Calu3 (cell line): ENCODE measurements at regions not wholly inside any gene's neighbourhood (a gene's known extent, or its start where the extent isn't known, plus 50 kb on each side); places are given as distances from the start of the nearest gene placed in this dataset.

Experiments used
- BruUV-seq: library from RNA; stranded (reverse); fragments of 400-500 nt; replicated peaks from 2 replicates; lab custom pipeline; 2021; lab: Mats Ljungman, UMichigan
- CTCF ChIA-PET: fragments of 300-600 bp; sonication (Branson Sonifier 250); formaldehyde crosslinking; loops from one replicate; lab custom pipeline; 2022; ENCODE audit warnings: antibody characterized with exemption; lab: Charles Lee
- DNase-seq: peaks from one replicate; pipeline ENCODE4 v3.0.0; 2022
- H3K27ac Mint-ChIP-seq: one replicate; pipeline ENCODE4 v1.8.0; 2022; ENCODE audit warnings: mixed read lengths; ENCODE audit not compliant: unreplicated experiment
- H3K27me3 Mint-ChIP-seq: one replicate; pipeline ENCODE4 v1.8.0; 2022; ENCODE audit warnings: mixed read lengths; ENCODE audit not compliant: unreplicated experiment
- H3K36me3 Mint-ChIP-seq: one replicate; pipeline ENCODE4 v1.8.0; 2022; ENCODE audit warnings: mild to moderate bottlenecking, moderate library complexity, mixed read lengths; ENCODE audit not compliant: insufficient read depth, unreplicated experiment
- H3K4me1 Mint-ChIP-seq: one replicate; pipeline ENCODE4 v1.8.0; 2022; ENCODE audit warnings: mild to moderate bottlenecking, low read depth, mixed read lengths; ENCODE audit not compliant: unreplicated experiment
- H3K4me3 Mint-ChIP-seq: one replicate; pipeline ENCODE4 v1.8.0; 2022; ENCODE audit warnings: mild to moderate bottlenecking, low read depth, moderate library complexity, mixed read lengths; ENCODE audit not compliant: unreplicated experiment
- H3K9me3 Mint-ChIP-seq: one replicate; pipeline ENCODE4 v1.8.0; 2022; ENCODE audit warnings: low read depth, mixed read lengths; ENCODE audit not compliant: unreplicated experiment
- CTCF ChIP-seq: fragments of 200-600 bp; IDR thresholded peaks from one replicate; pipeline ENCODE4 v1.8.0; 2022; ENCODE audit warnings: antibody characterized with exemption; ENCODE audit not compliant: unreplicated experiment
- intact Hi-C: fragments of 100-400 bp; cut with micrococcal nuclease; formaldehyde crosslinking; loops from one replicate; pipeline ENCODE4 v1.10.0; 2022; ENCODE audit not compliant: unreplicated experiment

- no TSS peak for BruUV-seq
- TF ChIP-seq CTCF: no peak
- H3K4me1 Mint-ChIP-seq: no peaks in the 10 kb centered on the region
- intact Hi-C loops: no loop called here
- CTCF ChIA-PET: interaction anchor here (0.5 kb wide), 1 partner anchor 338 kb away, joined by 3 read pairs; no protein-coding TSS in a partner anchor
- no peak for DNase-seq
- H3K36me3 Mint-ChIP-seq: no peaks in the 10 kb centered on the region
- no peaks in the 10 kb centered on the region for H3K9me3 Mint-ChIP-seq
- no peaks in the 10 kb centered on the region for H3K27me3 Mint-ChIP-seq
- no peak overlapping the region for H3K4me3 Mint-ChIP-seq
- no peak overlapping the region for H3K27ac Mint-ChIP-seq
Measured at GRCh38 chr3:82392203-82392775, 630.8 kb upstream of the GBE1 start.

GRCh38 chr3:82390868-82391267, 629.4 kb upstream of the GBE1 start:
- Mint-ChIP-seq H3K36me3 (no peaks in the 10 kb centered on the region), H3K27me3 (no peaks in the 10 kb centered on the region), H3K27ac (no peak overlapping the region), H3K4me1 (no peaks in the 10 kb centered on the region), H3K4me3 (no peak overlapping the region), H3K9me3 (no peaks in the 10 kb centered on the region)
- CTCF ChIA-PET: no interaction called here
- DNase-seq: no peak
- no peak for TF ChIP-seq CTCF
- no TSS peak for BruUV-seq
- intact Hi-C loops: no loop called here

- no peak for TF ChIP-seq CTCF
- Mint-ChIP-seq H3K9me3 (peaks cover 3% of the 10 kb centered on the region), H3K4me1 (no peaks in the 10 kb centered on the region), H3K4me3 (no peak overlapping the region), H3K36me3 (no peaks in the 10 kb centered on the region), H3K27ac (no peak overlapping the region), H3K27me3 (no peaks in the 10 kb centered on the region)
- CTCF ChIA-PET: no interaction called here
- intact Hi-C loops: no loop called here
- no peak for DNase-seq
- no TSS peak for BruUV-seq
Measured at GRCh38 chr3:82386647-82387046, 625.2 kb upstream of the GBE1 start.

GRCh38 chr3:82384181-82384580, 622.7 kb upstream of the GBE1 start:
- Mint-ChIP-seq H3K9me3 (peaks cover 3% of the 10 kb centered on the region), H3K36me3 (no peaks in the 10 kb centered on the region), H3K27me3 (no peaks in the 10 kb centered on the region), H3K27ac (no peak overlapping the region), H3K4me1 (no peaks in the 10 kb centered on the region), H3K4me3 (no peak overlapping the region)
- intact Hi-C loops: no loop called here
- no TSS peak for BruUV-seq
- DNase-seq: no peak
- TF ChIP-seq CTCF: no peak
- CTCF ChIA-PET: no interaction called here
